NK-92 (cell line): ENCODE measurements at regions not wholly inside any gene's neighbourhood (a gene's known extent, or its start where the extent isn't known, plus 50 kb on each side); places are given as distances from the start of the nearest gene placed in this dataset.

Source experiments
- DNase-seq: peaks from one replicate; lab custom pipeline; 2025; ENCODE audit not compliant: unreplicated experiment; lab: John Stamatoyannopoulos, UW

GRCh38 chr12:124517260-124518050 lies 50.0 kb downstream of the NCOR2 start:
- DNase-seq: no peak

DNA sequence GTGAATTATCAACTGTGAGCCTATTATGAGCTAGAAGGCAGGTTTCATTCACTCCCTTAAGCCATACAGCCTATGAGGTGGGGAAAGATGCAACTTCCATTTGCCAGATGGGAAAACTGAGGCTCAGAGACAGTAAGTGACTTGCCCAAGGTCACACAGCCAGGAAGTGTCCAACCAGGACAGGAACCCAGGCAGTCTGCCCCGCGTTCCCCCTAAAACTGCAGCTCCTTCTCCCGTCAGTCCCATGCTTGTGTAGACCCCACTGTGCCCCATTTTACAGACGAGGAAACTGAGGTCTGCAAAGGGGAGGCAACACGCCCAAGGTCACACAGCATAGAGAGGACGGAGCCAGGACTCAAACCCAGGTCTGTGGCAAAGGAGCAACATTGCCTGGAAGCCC lies 50.6 kb downstream of the NCOR2 start:
- no peak for DNase-seq

DNA sequence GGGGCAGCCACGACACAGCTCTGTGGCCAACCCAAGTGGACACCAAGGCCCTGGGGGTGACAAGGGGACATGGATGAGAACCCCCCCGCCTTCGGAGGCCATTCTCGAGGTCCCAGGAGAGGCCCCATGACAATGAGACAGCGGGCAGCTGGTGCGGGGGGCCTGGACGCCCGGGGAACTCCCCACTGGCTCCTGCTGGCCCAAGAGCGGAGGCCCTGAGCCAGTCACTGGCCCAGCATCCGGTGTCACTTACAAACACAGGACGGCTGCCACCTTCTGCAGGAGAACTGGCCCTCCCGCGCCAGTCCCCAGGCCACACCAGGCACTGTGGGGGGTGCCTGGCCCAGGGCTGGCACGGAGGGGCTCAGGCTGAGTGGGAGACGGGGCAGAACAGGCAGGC lies 51.4 kb downstream of the NCOR2 start:
- DNase-seq: no peak

DNA sequence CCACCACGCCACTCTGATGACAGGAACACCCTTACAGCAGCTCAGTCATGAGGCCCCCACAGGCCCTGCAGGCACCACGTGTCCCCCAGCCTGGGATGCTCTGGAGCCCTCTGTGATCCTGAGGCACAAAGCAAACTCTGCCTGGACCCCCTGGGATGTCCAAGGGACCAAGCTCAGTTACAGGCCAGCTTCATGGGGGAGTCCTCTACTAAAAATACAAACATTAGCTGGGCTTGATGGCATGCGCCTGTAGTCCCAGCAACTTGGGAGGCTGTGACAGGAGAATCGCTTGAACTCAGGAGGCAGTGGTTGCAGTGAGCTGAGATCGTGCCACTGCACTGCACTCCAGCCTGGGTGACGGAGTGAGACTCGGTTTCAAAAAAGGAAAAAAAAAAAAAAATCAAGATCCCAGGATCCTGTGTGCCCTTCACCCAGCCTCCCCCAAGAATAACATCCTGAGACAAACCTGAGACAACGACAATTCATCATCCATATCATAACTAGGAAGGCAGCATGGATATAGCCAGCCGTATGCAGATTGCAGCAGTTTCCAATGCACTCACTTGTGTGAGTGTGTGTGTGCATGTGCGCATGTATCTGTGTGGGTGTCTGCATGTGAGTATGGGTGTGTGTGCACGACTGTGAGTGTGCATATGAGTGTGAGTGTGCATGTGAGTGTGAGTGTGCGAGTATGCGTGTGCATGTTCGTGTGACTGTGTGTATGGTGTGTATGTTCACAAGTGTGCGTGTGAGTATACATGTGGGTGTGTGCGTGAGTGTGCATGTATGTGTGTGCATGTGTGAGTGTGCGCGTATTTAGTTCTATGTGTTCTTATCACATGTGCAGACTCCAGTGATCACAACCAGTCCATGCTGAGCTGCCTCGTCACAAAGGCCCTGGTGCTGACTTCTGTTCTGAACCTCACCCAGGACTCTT lies 52.1 kb downstream of the NCOR2 start:
- no peak for DNase-seq

DNA sequence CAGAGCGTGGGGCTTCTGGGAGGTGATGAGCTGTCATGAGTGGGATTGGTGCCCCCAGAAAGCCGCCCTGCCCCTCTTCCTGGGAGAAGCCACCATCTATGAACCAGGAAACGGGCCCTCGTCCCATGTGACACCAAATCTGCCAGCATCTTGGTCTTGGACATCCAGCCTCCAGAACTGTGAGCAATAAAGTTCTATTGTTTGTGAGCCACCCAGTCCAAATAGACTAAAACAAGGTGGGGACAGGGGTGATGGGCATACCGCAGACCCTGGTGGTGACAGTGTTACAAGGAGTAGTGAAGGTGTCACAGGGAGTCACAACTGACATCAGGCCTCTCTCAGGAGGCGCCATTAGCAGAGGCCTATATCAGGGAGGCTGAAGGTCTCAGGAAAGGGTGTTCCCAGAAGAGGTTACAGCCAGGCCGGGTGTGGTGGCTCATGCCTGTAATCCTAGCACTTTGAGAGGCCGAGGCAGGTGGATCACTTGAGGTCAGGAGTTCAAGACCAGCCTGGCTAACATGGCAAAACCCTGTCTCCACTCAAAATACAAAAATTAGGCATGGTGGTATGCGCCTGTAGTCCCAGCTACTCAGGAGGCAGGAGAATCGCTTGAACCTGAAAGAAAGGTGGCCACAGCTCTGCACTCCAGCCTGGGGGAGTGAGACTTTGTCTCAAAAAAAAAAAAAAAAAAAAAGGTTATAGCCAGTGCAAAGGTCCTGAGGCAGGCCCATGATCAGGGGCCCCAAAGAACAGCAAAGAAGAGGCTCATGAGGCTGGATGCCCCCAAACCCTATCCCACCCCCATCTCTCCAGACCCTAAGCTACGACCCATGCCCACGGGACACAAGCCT lies 53.0 kb downstream of the NCOR2 start:
- no peak for DNase-seq

DNA sequence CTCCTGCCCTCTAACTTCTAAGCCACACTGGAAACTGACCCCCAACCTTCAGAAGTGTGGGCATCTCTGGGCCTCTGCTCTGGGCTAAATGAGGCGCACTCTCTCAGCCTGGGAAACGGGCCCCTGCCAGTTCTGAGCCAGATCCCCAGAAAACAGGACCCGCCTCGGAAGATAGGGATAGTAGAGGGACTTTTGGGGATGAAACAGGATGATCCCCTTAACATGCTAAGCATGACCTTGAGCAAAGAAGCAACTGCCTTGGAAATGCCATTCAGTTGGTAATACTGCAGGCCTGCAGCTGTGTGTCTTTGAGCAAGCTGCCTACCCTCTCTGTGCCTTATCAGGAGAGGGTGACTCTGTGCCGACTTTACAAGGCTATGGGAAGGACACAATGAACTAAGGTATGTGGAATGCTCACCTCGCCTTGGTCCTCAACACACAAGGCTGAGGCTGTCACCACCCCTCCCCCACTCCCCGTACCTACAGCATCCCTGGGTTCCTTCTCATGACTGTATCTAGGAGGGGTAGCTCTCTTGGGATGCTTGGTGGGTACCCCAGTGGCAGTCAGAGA lies 54.0 kb downstream of the NCOR2 start:
- DNase-seq: no peak

DNA sequence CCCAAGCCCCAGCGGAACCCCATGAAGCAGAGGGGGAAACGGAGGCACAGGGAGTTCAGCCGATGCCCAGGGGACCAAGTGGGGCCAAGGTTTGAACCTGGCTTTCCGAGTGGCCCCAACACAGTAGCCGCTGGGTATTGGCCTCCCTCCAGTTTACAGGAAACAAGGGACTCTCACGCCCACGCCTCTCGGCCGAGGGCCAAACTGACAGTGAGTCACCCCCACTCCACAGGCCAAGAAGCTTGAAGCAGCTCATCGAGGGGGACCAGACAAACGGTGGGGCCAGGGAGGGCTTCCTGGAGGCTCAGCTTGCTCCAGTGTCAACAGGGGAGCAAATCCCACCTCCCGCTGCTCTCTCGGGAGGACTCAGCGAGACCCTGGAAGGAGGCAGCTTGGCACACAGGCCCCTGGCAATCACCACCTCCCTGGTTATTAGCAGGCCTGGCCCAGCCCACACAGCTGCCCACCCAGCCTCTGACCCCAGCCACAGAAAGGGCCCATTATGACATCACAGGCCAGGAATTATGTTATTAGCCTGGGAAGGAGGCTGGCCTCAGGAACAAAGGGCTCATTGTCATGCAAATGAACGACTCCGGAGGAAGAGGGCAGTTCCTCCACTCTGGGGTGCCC lies 54.6 kb downstream of the NCOR2 start:
- DNase-seq: no peak

DNA sequence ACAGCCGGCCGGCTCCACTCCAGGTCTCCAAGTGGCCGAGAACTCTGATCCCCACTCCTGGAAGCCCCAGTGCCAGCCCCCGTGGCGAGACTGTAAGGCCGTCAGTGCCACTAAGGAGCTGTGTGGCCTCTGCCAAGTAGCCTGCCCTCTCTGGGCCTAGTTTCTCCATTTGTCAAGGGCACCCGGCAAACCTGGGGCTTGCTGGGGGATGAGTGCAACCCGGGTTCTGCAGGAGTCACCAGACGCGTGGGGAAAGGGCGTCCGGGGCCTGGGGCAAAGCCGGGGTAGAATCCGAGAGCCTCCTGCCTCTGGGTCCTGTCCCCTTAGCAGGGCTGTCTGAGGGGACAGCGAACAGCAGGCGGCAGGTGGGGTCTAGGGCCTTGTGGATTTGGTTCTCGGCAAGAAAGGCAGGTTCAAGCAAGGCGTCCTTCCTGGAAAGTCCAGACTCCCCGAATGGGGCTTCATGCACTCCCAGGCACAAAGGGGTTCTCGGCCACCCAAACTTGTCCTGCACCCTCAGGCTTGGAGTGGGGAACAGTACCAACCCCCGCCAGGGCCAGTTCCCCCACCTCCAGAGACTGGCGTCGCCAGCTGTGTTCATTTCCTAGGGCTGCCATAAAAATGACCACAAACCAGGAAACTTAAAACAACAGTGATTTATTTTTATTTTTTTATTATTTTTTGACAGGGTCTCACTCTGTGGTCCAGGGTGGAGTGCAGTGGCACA lies 56.0 kb downstream of the NCOR2 start:
- DNase-seq: no peak

DNA sequence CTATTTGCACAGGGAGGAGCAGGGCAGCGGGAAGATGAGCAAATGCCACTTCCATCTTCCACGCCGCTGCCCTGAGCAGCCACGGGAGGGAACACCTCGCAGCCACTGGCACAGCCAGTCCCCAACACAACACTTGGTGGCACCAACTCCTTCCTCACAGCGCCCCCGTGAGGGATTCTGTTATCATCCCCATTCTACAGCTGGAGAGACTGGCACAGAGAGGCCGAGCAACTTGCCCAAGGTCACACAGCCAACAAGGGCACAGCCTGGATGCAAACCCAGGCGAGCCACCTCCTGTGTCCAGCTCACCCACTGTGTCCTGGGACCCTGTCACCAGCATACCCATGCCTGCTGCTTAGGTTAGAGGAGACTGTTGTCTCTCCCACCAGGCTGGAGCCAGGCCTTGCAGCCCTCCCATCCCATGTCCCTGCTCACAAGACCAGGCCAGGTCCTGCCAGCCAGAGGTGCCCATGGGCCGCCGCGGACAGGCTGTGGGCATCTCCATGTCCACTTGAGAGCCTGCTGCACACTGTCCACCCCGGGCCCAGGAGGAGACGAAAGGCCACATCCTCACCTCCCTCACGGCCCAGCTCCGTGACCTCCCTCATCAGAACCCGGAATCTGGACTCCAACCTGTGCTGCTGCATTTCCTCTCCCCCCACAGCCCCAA lies 57.0 kb downstream of the NCOR2 start:
- no peak for DNase-seq

DNA sequence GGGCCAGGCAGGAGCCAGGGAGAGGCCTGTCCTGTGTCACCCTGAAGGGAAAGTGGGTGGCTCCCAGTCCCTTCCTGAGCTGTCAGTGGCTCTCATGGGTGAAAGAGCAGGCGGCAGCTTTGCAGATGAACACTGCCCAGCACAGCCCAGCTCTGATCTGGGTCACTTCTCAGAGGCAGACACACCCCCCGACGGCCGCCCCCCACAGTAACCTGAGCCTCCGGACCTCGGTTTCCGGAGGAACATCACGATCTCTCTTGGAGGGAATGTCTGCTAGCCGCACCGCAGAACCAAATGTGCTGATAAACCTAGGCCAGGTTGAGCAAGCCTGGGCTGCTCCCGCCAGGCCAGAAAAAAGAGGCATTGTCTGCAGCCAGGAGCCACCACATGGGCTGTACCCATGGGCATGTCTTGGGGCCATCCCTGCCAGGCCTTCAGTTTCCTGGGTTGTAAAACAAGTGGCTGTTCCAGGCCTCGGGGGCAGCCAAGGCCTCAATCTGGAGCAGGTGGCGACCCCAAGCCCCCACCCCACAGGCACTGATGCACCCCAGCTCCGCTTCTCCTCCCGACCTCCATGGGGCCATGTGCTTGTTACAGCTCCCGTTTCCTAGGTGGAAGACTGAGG lies 57.6 kb downstream of the NCOR2 start:
- no peak for DNase-seq

DNA sequence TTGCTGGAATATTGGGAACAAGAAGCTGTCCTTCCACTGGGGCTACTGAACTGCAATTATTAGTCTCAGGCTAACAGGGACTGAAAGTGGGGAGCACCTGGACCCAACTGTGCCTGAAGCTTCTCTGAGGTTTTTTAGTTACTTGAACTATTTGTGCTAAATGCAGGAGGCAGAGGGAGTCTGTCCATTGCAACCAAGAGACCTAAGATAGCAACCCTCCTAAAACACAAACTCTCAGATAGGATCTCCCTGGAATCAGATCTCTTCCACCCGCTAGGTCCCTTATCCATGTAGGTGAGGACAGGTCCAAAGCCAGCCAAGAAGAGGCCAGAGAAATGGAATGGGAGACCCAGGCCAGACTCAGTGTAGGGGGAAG lies 58.1 kb downstream of the NCOR2 start:
- DNase-seq: no peak

DNA sequence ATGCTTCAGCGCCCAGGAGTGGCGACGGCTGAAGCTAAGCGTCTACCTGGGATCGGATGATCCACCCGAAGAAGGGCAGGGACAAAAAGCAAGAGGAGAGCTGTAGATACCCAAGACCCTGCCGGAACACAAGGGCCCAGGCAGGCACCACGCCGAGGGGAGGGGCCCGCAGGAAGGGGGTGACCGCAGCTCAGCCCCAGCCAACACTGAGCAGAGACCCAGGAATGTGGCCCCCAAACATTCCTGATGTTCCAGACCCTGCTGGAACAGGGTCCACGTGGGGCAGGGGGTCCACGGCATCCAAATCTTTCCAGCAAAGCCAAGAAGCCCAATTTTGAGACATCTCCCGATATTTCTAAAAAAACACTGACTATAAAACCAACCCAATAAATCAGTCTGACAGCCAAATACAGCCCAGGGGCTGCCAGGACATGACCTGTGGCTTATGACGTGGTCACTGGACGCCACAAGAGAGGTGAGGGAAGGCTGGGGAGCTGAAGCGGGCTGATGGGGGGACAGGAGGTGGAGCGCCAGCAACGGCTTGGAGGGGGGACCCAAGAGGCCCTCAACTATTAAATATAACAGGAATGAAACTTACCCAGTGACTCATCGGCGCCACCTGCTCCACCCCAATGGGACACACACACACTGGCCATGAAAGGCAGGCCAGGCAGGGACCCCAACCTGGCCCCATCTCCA lies 58.9 kb downstream of the NCOR2 start:
- no peak for DNase-seq

DNA sequence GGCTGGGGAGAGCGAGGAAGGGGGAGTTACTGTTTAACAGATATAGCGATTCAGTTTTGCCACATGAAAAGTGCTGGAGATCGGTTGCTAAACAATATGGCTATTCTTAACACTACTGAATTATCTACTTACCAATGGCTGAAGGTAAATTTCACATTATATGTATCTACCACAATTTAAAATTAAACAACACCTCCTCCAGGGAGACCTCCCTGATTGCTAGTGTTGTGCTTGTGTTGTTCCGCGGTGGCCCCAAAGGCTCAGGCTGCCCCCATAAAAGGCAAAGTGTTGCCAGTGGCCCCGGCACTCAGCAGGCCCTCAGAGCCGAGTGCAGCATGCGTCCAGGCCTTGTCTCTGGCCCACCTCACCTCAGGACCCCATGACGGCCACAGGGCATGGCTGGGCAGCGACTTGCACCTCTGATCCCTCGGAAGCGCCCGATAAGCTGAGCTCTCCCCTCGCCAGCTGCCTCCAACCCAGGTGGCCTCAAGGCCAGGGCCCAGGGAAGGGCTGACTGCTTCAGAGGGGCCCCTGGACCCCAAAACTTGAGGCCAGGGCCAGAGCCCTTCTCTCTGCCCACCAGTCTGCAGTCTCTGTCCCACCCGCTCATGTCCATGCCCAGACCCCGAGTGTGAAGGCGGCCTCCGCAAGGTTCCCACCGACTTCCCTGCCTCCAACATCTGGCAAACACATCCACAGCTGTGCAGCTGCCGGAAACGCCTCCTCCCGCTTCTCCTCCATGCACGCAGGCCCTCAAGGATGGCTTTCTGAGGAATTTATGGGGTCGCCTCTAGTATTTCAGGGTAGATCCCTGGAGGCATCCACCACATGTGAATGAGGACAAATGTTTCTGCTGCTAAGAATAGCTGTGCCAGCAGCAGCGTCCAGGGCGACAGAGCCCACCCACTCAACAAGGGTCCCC lies 60.0 kb downstream of the NCOR2 start:
- no peak for DNase-seq

- no peak for DNase-seq
These were observed 60.6 kb downstream of the NCOR2 start for GRCh38 chr12:124506832-124507153.

DNA sequence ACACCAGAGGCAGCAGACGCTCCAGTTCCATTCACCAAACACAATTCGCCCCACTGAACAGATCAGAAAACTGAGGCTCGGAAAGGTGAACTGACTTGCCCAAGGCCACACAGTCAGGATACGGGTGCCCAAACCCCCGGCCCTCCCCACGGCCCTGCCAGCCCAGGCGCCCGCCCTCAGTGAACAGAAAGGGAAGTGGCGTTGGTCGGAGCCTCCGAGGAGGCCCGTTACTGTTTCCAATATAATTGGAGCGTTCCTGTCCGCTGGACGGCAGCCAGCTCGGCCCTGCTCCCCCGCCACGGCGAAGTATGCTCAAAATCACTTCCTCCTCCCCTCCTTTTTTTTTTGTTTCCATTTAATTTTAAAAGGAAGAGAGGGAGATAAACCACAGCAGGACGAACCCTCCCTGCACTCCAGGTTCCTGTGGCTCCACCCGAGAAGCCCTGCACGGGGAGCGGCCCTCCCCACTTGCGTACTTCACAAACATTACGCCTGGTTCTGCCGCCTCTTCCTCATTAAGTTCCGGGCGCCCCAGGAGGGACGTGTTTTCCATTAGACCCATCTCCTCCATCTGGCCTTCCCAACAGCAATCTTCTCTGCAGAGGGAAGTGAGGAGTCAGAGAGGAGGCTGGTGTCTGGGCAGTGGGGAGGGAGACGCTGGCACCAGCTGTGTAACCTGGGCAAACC lies 61.1 kb downstream of the NCOR2 start:
- DNase-seq: no peak

- no peak for DNase-seq
These were observed 62.2 kb downstream of the NCOR2 start for GRCh38 chr12:124505001-124505818.
